NT2/D1 (cell line): ENCODE measurements at regions not wholly inside any gene's neighbourhood (a gene's known extent, or its start where the extent isn't known, plus 50 kb on each side); places are given as distances from the start of the nearest gene placed in this dataset.
"Not testable (repeated sequence)": the region's sequence is repeated elsewhere in the genome, so short reads cannot be mapped to it uniquely, and the experiment has no call there.

Experiments
- SUZ12 ChIP-seq: IDR thresholded peaks from 2 replicates; pipeline ENCODE4 v1.6.1; 2011; ENCODE audit not compliant: insufficient read length, insufficient read depth; ENCODE audit errors: extremely low read depth
- ZNF274 ChIP-seq: IDR thresholded peaks from 2 replicates; pipeline ENCODE4 v1.6.1; 2011; ENCODE audit warnings: mild to moderate bottlenecking, low read depth, low read length

GRCh38 chrX:128000033-128000432 lies 52.2 kb downstream of the ACTRT1 start:
- TF ChIP-seq SUZ12, ZNF274: not testable (repeated sequence)
